Kidney epithelial cell (primary cell): ENCODE measurements at regions not wholly inside any gene's neighbourhood (a gene's known extent, or its start where the extent isn't known, plus 50 kb on each side); places are given as distances from the start of the nearest gene placed in this dataset.
A peak's percentile ranks its signal among the peaks of the same experiment; 100 is the strongest.

ENCODE experiments used
- DNase-seq: peaks from one replicate; pipeline ENCODE4 v3.0.0-alpha.2; 2010; ENCODE audit warnings: low read depth
- H3K27me3 ChIP-seq: 2 replicates; pipeline ENCODE4 v1.6.0; 2011; ENCODE audit warnings: low read length; ENCODE audit not compliant: control insufficient read depth, insufficient read depth
- H3K36me3 ChIP-seq: 2 replicates; pipeline ENCODE4 v1.5.1; 2011; ENCODE audit warnings: low read length; ENCODE audit not compliant: control insufficient read depth, insufficient read depth
- H3K4me3 ChIP-seq: 2 replicates; pipeline ENCODE4 v1.5.1; 2011; ENCODE audit warnings: low read depth, mild to moderate bottlenecking, control low read depth, low read length
- CTCF ChIP-seq: IDR thresholded peaks from 2 replicates; pipeline ENCODE4 v1.5.1; 2011; ENCODE audit warnings: mild to moderate bottlenecking, moderate library complexity, low read length, control low read depth, inconsistent platforms; ENCODE audit not compliant: insufficient read depth, poor library complexity, severe bottlenecking

GRCh38 chr10:123298583-123298982 is 144.4 kb downstream of the BUB3 start:
- no peak for DNase-seq
- no peak for TF ChIP-seq CTCF

GRCh38 chr10:123299598-123299997 is 145.4 kb downstream of the BUB3 start:
- no peak for DNase-seq
- no peak overlapping the region for H3K4me3 ChIP-seq
- no peaks in the 10 kb centered on the region for H3K36me3 ChIP-seq
- H3K27me3 ChIP-seq: no peaks in the 10 kb centered on the region
- no peak for TF ChIP-seq CTCF

More at GRCh38 chr10:123298583-123298982, 144.4 kb downstream of the BUB3 start:
- H3K36me3 ChIP-seq: no peaks in the 10 kb centered on the region
- no peak overlapping the region for H3K4me3 ChIP-seq
- H3K27me3 ChIP-seq: no peaks in the 10 kb centered on the region

GRCh38 chr10:123301077-123301857 is 147.1 kb downstream of the BUB3 start:
- peak; percentile 27 for TF ChIP-seq CTCF
- no peak overlapping the region for H3K4me3 ChIP-seq
- DNase-seq: peak; percentile 56
- H3K36me3 ChIP-seq: no peaks in the 10 kb centered on the region
- no peaks in the 10 kb centered on the region for H3K27me3 ChIP-seq

- no peak for TF ChIP-seq CTCF
- H3K4me3 ChIP-seq: no peak overlapping the region
- no peaks in the 10 kb centered on the region for H3K36me3 ChIP-seq
- DNase-seq: no peak
- no peaks in the 10 kb centered on the region for H3K27me3 ChIP-seq
These were observed 149.6 kb downstream of the BUB3 start for GRCh38 chr10:123303581-123304337.

GRCh38 chr10:123305671-123306070 is 151.5 kb downstream of the BUB3 start:
- Histone ChIP-seq H3K36me3 (no peaks in the 10 kb centered on the region), H3K27me3 (no peaks in the 10 kb centered on the region), H3K4me3 (no peak overlapping the region)
- no peak for DNase-seq
- no peak for TF ChIP-seq CTCF

GRCh38 chr10:123306290-123306689 is 152.1 kb downstream of the BUB3 start:
- H3K27me3 ChIP-seq: no peaks in the 10 kb centered on the region
- TF ChIP-seq CTCF: no peak
- no peaks in the 10 kb centered on the region for H3K36me3 ChIP-seq
- DNase-seq: no peak
- H3K4me3 ChIP-seq: no peak overlapping the region
